HEK293T (cell line): ENCODE measurements at regions not wholly inside any gene's neighbourhood (a gene's known extent, or its start where the extent isn't known, plus 50 kb on each side); places are given as distances from the start of the nearest gene placed in this dataset.

Experiments
- ARNT ChIP-seq: fragments of 450-650 bp; IDR thresholded peaks from 2 replicates; pipeline ENCODE4 v1.6.1; 2017; ENCODE audit warnings: mild to moderate bottlenecking
- HDGF ChIP-seq: fragments of 450-650 bp; IDR thresholded peaks from 2 replicates; pipeline ENCODE4 v1.6.1; 2017; ENCODE audit warnings: antibody characterized with exemption, borderline replicate concordance
- L3MBTL2 ChIP-seq: fragments of 450-650 bp; conservative IDR thresholded peaks from 2 replicates; pipeline ENCODE4 v1.6.1; 2016; ENCODE audit warnings: mild to moderate bottlenecking
- PKNOX1 ChIP-seq: fragments of 450-650 bp; IDR thresholded peaks from 2 replicates; pipeline ENCODE4 v1.6.1; 2016
- SUZ12 ChIP-seq: fragments of 450-650 bp; IDR thresholded peaks from 2 replicates; pipeline ENCODE4 v1.6.1; 2016; ENCODE audit warnings: mild to moderate bottlenecking

- TF ChIP-seq L3MBTL2 (no peak), ARNT (no peak), PKNOX1 (no peak), HDGF (no peak), SUZ12 (no peak)
Measured at GRCh38 chr17:54256401-54256929, 433.7 kb downstream of the KIF2B start.
